Chondrocyte (in vitro differentiated cells): ENCODE measurements at regions not wholly inside any gene's neighbourhood (a gene's known extent, or its start where the extent isn't known, plus 50 kb on each side); places are given as distances from the start of the nearest gene placed in this dataset.

Source experiments
- DNase-seq: peaks from one replicate; pipeline ENCODE4 v3.0.0; 2021; ENCODE audit warnings: mixed read lengths, low spot score
- H3K27ac Mint-ChIP-seq: one replicate; pipeline ENCODE4 v1.8.0; 2021; ENCODE audit warnings: mild to moderate bottlenecking, moderate library complexity, mixed read lengths; ENCODE audit not compliant: unreplicated experiment
- H3K27me3 Mint-ChIP-seq: 2 replicates; pipeline ENCODE4 v1.8.0; 2021; ENCODE audit warnings: low read depth, mixed read lengths
- H3K36me3 Mint-ChIP-seq: 2 replicates; pipeline ENCODE4 v1.8.0; 2021; ENCODE audit warnings: low read depth, mixed read lengths
- H3K4me1 Mint-ChIP-seq: 2 replicates; pipeline ENCODE4 v1.8.0; 2021; ENCODE audit warnings: low read depth, mild to moderate bottlenecking, mixed read lengths
- H3K4me3 Mint-ChIP-seq: one replicate; pipeline ENCODE4 v1.8.0; 2021; ENCODE audit warnings: mild to moderate bottlenecking, moderate library complexity, mixed read lengths; ENCODE audit not compliant: unreplicated experiment
- H3K9me3 Mint-ChIP-seq: 2 replicates; pipeline ENCODE4 v1.8.0; 2021; ENCODE audit warnings: low read depth, mixed read lengths
- TF ChIP-seq, protein P1 (sequence below): fragments of 200-600 bp; sonication (generic); IDR thresholded peaks from 2 replicates; pipeline ENCODE4 v1.5.0; 2021; ENCODE audit warnings: antibody characterized with exemption, mild to moderate bottlenecking, moderate library complexity

DNA sequence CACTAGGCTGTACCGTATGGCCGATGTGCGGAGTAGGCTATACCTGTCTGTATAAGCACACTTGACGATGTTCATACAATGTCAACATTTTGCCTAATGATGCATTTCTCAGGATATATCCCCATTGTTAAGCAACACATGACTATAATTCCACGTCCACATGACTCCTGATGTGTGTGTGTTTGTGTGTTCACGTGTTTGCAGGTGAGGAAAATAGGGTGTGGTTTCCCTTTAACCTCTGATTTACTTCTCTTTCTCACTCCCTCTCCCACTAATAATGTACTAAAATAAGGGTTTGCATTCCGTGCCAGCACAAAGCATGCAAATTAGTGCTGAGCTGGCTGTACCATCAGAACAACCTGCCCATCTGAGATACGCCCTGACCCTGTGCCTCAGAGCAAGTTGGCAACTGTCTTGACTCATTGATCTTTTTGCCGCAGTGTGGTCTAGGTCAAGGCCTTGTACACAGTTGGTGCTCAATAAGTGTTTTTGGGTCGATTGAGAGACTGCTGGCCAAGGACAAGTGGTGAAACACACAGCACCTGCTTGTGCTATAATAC is 64.6 kb upstream of the DOCK1 start:
- H3K36me3 Mint-ChIP-seq: no peaks in the 10 kb centered on the region
- H3K4me1 Mint-ChIP-seq: peaks cover 5% of the 10 kb centered on the region
- TF ChIP-seq, protein P1, sequence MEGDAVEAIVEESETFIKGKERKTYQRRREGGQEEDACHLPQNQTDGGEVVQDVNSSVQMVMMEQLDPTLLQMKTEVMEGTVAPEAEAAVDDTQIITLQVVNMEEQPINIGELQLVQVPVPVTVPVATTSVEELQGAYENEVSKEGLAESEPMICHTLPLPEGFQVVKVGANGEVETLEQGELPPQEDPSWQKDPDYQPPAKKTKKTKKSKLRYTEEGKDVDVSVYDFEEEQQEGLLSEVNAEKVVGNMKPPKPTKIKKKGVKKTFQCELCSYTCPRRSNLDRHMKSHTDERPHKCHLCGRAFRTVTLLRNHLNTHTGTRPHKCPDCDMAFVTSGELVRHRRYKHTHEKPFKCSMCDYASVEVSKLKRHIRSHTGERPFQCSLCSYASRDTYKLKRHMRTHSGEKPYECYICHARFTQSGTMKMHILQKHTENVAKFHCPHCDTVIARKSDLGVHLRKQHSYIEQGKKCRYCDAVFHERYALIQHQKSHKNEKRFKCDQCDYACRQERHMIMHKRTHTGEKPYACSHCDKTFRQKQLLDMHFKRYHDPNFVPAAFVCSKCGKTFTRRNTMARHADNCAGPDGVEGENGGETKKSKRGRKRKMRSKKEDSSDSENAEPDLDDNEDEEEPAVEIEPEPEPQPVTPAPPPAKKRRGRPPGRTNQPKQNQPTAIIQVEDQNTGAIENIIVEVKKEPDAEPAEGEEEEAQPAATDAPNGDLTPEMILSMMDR: no peak
- H3K27me3 Mint-ChIP-seq: peaks cover 13% of the 10 kb centered on the region
- H3K4me3 Mint-ChIP-seq: no peak overlapping the region
- H3K27ac Mint-ChIP-seq: no peak overlapping the region
- no peaks in the 10 kb centered on the region for H3K9me3 Mint-ChIP-seq
- no peak for DNase-seq

DNA sequence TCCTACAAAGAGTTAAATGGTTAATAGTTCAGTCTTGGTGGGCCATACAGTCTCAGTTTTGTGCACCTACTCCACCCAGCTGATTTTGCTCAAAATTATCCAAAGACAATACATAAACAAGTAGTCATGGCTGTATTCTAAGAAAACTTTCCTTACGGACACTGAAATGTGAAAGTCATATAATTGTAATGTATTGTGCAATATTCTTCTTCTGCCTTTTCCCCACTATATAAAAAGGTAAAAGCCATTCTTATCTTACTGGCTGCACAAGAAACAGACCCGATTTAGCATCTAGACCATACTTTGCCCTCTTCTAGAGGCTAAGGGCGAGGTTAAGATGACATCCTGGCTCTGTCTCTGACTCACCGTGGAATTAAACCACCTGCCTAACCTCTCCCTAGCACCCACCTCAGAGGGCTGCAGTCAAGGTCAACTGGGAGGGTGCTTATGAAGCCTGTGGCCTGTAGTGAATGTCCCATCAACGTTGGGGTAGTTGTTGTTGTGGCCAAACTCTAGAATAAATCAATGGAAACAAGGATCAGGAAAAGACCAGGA is 63.8 kb upstream of the DOCK1 start:
- Mint-ChIP-seq H3K27ac (no peak overlapping the region), H3K27me3 (peaks cover 13% of the 10 kb centered on the region), H3K9me3 (no peaks in the 10 kb centered on the region), H3K4me3 (no peak overlapping the region), H3K4me1 (peaks cover 5% of the 10 kb centered on the region), H3K36me3 (no peaks in the 10 kb centered on the region)
- TF ChIP-seq, protein P1: no peak
- DNase-seq: no peak

DNA sequence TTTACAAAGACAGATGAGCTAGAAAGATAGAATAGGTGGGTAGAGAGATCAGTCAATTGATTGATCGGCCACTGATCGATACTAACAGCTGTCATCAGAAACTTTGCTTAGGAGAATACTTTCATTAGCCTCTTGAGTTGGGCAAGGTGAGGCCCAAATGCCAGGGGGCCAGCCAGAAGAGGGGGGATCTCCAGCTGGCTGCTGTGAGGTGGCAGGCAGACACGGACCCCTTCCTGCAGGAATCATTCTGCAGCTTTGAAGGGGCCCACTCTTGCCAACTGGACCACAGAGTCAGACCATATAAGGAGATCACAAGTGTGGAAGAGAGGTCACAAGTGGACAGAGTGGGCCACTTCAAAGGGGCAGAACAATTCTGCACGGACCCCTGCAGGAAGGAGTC is 62.9 kb upstream of the DOCK1 start:
- H3K4me1 Mint-ChIP-seq: peaks cover 5% of the 10 kb centered on the region
- no peaks in the 10 kb centered on the region for H3K36me3 Mint-ChIP-seq
- no peaks in the 10 kb centered on the region for H3K9me3 Mint-ChIP-seq
- TF ChIP-seq, protein P1: no peak
- no peak overlapping the region for H3K27ac Mint-ChIP-seq
- peaks cover 7% of the 10 kb centered on the region for H3K27me3 Mint-ChIP-seq
- no peak overlapping the region for H3K4me3 Mint-ChIP-seq
- DNase-seq: no peak

DNA sequence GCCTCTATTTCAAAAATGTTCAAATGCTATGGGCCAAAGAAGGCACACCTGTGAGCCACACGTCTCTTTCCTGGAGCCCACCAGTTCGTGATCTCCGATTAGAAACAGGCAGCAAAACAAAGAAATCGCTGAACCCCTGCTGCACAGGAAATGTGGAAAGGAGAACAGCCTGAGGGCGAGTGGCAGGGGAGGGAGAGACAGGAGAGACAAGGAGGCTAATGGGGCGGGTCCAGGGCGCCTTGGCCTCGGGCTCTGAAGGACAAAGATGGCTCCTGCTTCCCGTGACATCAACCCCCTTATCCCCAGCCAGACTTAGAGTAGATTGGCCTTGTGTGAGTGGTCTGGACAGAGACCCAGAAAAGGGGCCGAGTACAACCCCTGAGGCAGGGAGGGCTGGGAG is 62.4 kb upstream of the DOCK1 start:
- TF ChIP-seq, protein P1: no peak
- peaks cover 7% of the 10 kb centered on the region for H3K27me3 Mint-ChIP-seq
- no peak overlapping the region for H3K27ac Mint-ChIP-seq
- peaks cover 5% of the 10 kb centered on the region for H3K4me1 Mint-ChIP-seq
- H3K36me3 Mint-ChIP-seq: no peaks in the 10 kb centered on the region
- no peak for DNase-seq
- no peak overlapping the region for H3K4me3 Mint-ChIP-seq
- H3K9me3 Mint-ChIP-seq: no peaks in the 10 kb centered on the region

DNA sequence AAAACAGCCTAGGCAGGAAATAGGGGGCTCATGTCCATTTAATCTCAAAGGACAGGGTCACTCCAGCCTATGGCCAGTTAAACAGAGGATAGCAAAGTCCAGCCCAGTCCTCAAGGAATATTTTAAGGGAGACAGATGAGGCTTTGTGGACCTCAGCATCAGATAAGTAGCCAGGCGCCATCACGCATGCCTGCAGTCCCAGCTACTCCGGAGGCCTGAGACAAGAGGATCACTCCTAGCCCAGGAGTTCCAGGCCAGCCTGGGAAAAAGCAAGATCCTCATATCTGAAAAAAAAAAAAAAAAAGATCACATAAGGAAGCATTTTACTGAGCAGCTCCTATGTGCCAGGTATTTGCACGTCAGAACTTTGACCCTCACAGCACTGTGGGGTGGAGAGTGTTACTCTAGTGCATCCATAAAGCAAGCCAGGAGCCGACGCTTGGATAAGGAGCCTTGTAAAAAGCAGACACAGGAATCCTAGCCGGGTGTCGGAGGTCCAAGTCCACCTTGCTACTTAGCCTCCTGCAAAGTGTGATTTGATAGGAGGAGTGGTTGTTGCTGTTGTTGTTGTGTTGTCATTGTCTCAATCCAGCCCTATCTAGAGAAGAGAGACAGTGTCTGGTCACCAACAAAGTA is 61.8 kb upstream of the DOCK1 start:
- Mint-ChIP-seq H3K4me1 (peaks cover 5% of the 10 kb centered on the region), H3K4me3 (no peak overlapping the region), H3K9me3 (no peaks in the 10 kb centered on the region), H3K27me3 (peaks cover 7% of the 10 kb centered on the region), H3K27ac (no peak overlapping the region), H3K36me3 (no peaks in the 10 kb centered on the region)
- no peak for DNase-seq
- TF ChIP-seq, protein P1: no peak
